ENCODE measurements at regions not wholly inside any gene's neighbourhood (a gene's known extent, or its start where the extent isn't known, plus 50 kb on each side); places are given as distances from the start of the nearest gene placed in this dataset.

DNA sequence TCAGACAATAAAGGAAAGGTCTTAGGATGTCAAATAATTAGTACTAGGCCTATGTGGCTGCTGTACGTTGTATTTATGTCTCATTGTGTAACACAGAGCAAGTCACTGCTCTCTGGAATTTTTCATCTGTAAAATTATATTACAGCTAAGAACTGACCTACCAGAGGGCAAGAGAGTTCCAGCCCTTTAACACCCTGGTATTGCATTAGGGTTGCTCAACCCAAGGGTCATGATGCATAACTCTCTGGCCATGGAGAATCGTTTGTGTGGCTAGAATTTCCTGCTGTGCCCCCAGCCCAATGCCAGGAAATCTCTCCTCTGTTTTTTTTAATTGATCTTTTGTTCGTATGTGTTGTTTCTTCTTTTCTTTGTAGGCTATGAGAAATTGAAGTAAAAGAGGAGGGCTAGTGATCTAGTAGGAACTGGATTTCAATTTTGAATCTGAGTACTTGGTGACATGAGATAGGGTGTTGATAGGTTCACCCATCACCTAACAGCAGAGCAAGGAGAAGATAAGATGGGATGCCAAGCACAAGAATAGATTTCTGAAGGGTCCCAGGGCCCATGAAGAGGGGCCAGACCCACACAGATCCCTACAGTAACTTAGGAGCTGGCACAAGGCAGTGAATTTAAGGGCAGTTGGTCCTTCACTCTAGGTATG lies 571.2 kb upstream of the TNP1 start:
- Histone ChIP-seq H3K4me3 (no peak overlapping the region), H3K27ac (no peak overlapping the region)
- TF ChIP-seq, protein P1, sequence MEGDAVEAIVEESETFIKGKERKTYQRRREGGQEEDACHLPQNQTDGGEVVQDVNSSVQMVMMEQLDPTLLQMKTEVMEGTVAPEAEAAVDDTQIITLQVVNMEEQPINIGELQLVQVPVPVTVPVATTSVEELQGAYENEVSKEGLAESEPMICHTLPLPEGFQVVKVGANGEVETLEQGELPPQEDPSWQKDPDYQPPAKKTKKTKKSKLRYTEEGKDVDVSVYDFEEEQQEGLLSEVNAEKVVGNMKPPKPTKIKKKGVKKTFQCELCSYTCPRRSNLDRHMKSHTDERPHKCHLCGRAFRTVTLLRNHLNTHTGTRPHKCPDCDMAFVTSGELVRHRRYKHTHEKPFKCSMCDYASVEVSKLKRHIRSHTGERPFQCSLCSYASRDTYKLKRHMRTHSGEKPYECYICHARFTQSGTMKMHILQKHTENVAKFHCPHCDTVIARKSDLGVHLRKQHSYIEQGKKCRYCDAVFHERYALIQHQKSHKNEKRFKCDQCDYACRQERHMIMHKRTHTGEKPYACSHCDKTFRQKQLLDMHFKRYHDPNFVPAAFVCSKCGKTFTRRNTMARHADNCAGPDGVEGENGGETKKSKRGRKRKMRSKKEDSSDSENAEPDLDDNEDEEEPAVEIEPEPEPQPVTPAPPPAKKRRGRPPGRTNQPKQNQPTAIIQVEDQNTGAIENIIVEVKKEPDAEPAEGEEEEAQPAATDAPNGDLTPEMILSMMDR (IDR thresholded peaks at IDR 0.05) = no peak
- no peak for DNase-seq (ENCODE audit: low spot score)

DNA sequence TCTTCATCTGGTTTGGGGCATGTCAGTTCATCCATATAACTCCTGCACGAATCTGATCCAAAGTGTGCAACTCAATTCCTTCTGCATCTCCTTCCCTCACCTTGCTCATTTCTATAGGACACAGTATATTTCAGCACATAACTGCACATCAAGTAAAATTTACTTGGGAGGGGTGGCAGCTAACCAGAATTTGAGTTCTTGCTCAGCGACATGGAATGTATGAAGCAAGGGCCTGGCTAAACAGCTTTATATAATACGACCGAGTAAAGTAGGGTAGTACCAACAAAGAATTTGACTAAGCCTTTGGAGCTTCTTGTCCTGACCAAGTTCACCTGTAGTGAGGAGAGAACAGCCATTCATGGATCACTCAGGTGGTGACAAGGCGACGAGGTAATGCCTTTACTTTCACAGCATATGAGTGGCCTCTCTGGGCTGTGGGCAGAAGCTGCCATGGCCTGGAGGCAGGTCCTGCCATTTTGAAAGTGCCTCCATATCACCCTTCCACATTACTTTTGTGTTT lies 570.2 kb upstream of the TNP1 start:
- peak overlapping the region in 1 of 2 donors; percentile 30 for H3K27ac ChIP-seq
- H3K4me3 ChIP-seq = no peak overlapping the region
- TF ChIP-seq, protein P1 (IDR thresholded peaks at IDR 0.05) = no peak
- no peak for DNase-seq (ENCODE audit: low spot score)

DNA sequence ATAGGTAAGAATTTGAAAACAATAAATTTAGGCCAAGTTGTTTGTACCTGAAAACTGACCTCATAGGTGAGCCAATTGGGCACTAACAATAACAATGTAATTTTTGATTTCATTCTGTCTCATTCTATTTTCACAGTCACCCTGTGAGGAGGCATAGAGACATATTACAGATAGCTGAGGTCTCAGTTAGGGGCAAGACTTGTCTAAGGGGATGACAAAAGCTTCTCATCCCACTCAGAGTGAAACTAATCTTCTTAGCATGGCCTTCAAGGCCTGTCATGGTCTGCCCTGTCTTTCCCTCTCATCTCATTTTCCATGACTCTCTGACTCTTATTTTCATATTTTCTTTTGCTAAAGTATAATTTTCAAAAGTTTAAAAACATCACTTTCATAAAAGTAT lies 562.0 kb upstream of the TNP1 start:
- Histone ChIP-seq H3K27ac (peak overlapping the region in 1 of 2 donors; percentile 62), H3K4me3 (no peak overlapping the region)
- no peak for DNase-seq (ENCODE audit: low spot score)
- TF ChIP-seq, protein P1 (IDR thresholded peaks at IDR 0.05) = no peak

DNA sequence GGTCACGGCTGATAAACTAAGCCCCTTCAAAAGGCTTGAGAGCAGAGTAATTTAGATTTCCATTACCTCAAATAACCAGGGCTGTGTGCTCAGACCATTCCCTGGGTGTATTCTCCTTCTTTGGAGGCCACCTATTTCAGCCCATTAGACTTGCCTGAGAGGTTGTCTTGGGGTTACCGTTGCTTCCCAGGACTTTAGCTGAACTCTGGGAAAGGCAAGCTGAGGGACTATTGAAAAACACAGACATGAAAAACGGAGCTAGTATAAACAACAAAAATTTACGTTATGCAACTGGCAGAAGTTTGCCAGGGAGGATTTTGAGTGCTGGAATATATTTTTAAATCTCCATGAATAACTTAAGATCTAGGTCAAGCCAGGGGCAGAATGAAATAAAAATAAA lies 561.0 kb upstream of the TNP1 start:
- DNase-seq (ENCODE audit: low spot score) = no peak
- Histone ChIP-seq H3K27ac (peak overlapping the region; percentile 42 to 62), H3K4me3 (no peak overlapping the region)
- TF ChIP-seq, protein P1 (IDR thresholded peaks at IDR 0.05) = no peak

DNA sequence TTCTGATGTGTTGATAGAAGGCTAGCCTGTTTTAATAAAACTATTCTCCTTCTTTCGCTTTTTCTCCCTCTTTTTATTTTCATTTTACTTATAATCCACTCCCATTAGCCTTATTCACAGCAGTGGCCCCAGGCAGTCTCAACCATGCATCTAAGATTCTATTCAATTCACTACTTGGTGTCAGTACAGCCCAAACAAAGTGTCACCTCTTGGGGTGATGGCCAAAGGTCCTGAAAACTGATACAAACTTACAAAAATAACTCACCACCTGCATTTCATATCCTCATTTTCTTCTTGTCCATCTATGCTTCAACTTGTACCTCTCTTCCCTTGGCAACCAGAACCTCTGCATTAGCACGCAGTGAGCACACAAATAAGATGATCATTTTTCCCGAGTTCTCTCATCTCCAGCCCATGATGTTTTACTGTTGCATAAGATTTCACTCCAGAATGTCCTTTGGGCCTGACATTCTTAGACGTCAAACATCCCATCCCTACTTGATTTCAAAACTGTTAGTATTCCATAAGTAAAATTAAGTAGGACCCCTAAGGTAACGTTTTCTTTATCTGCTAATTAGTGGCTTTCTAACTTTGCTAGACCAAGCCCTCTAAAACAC lies 559.3 kb upstream of the TNP1 start:
- TF ChIP-seq, protein P1 (IDR thresholded peaks at IDR 0.05) = no peak
- no peak for DNase-seq (ENCODE audit: low spot score)
- Histone ChIP-seq H3K4me3 (no peak overlapping the region), H3K27ac (peak overlapping the region; percentile 6 to 62)

DNA sequence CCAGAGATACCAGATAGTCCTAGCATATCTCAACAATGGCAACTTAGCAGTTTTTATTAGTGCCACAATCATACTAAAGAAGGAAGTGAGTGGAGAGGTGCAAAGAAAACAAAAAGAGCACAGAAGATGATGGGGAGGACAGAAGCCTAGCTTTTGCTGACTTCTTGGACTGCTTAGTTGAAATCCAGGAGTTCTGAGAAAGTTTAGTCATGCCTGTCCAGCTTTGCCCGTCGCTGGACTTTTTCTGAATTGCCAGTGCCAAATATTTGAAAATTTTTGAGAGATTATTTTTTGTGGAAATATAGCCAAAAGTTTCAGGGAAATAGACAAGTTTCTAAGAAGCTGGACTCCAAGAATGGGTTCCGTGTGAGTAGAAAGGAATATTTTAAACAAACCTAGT lies 558.7 kb upstream of the TNP1 start:
- TF ChIP-seq, protein P1 (IDR thresholded peaks at IDR 0.05) = no peak

DNA sequence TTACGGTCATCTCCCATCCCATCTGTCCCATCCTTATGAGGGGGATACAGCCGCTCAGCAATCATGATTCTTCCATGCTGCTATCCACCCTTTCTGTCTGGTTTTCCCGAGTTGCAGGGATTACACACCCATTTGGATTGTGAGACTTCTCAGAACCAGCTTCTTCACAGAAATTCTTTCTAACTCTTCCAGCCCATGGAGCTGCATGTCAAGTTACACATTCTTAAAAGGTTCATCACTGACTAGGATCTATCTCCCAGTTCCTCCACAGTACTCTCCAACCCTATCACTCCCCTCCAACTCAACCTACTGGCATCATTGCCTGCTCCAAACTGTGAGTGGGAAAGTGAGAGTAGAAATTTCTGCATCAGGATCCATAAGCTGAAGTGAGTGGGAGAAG lies 558.2 kb upstream of the TNP1 start:
- TF ChIP-seq, protein P1 (IDR thresholded peaks at IDR 0.05) = no peak

More for the DNA sequence above, 558.7 kb upstream of the TNP1 start:
- DNase-seq (ENCODE audit: low spot score) = no peak
- H3K27ac ChIP-seq = peak overlapping the region; percentile 62
- peak overlapping the region; percentile 17 for H3K4me3 ChIP-seq

More for the DNA sequence above, 558.2 kb upstream of the TNP1 start:
- Histone ChIP-seq H3K4me3 (peak overlapping the region; percentile 17), H3K27ac (peak overlapping the region; percentile 62)
- no peak for DNase-seq (ENCODE audit: low spot score)

Data from coronary artery (tissue), 2 donors.